Breast epithelium (tissue), 4 donors: ENCODE measurements at regions not wholly inside any gene's neighbourhood (a gene's known extent, or its start where the extent isn't known, plus 50 kb on each side); places are given as distances from the start of the nearest gene placed in this dataset.

Experiments used
- DNase-seq, 2 donors: peaks; one replicate each; pipeline ENCODE4 v3.0.0-alpha.2; 2019; ENCODE audit warnings: low spot score in 2 of 2
- H3K27ac ChIP-seq, 2 donors: fragments of 200-600 bp; sonication (generic) in 1 of 2; one replicate each; pipeline ENCODE4 v1.5.1; 2016 to 2019; ENCODE audit warnings: mild to moderate bottlenecking in 1 of 2
- H3K27me3 ChIP-seq, 2 donors: fragments of 200-600 bp; sonication (generic) in 1 of 2; one replicate each; pipeline versions ENCODE4 v1.5.1 to v1.6.0; 2017 to 2019; ENCODE audit warnings: control low read depth in 1 of 2, mild to moderate bottlenecking in 1 of 2
- H3K36me3 ChIP-seq: fragments of 200-600 bp; one replicate; pipeline ENCODE4 v1.5.1; 2019
- H3K4me1 ChIP-seq, 2 donors: fragments of 200-600 bp; sonication (generic); one replicate each; pipeline ENCODE4 v1.5.1; 2016 to 2019; ENCODE audit warnings: control low read depth in 1 of 2
- H3K4me3 ChIP-seq, 3 donors: fragments of 200-600 bp; sonication (generic); 1 replicate in 2 of 3; 2 replicates in 1 of 3; pipeline ENCODE4 v1.5.1; 2016 to 2019; ENCODE audit warnings: mild to moderate bottlenecking in 3 of 3, moderate library complexity in 2 of 3
- H3K9me3 ChIP-seq, 2 donors: fragments of 200-600 bp; sonication (generic) in 1 of 2; one replicate each; pipeline ENCODE4 v1.5.1; 2016 to 2019; ENCODE audit warnings: control low read depth in 1 of 2
- CTCF ChIP-seq, 3 donors: fragments of 450-650 bp; IDR thresholded peaks; one replicate each; pipeline ENCODE4 v1.5.1; 2016 to 2017; ENCODE audit warnings: antibody characterized with exemption in 3 of 3, mild to moderate bottlenecking in 3 of 3, moderate library complexity in 3 of 3
- POLR2A ChIP-seq: fragments of 450-650 bp; IDR thresholded peaks from one replicate; pipeline ENCODE4 v1.6.1; 2016; ENCODE audit warnings: antibody characterized with exemption, mild to moderate bottlenecking, moderate library complexity
- POLR2AphosphoS5 ChIP-seq, 3 donors: sonication (generic); formaldehyde crosslinking; IDR thresholded peaks; one replicate each; pipeline ENCODE4 v1.6.1; 2017; ENCODE audit warnings: antibody characterized with exemption in 3 of 3
- intact Hi-C: fragments of 100-400 bp; cut with DNase I; formaldehyde crosslinking; loops from one replicate; pipeline ENCODE4 v1.15.1; 2023; ENCODE audit warnings: low total_unique reads

DNA sequence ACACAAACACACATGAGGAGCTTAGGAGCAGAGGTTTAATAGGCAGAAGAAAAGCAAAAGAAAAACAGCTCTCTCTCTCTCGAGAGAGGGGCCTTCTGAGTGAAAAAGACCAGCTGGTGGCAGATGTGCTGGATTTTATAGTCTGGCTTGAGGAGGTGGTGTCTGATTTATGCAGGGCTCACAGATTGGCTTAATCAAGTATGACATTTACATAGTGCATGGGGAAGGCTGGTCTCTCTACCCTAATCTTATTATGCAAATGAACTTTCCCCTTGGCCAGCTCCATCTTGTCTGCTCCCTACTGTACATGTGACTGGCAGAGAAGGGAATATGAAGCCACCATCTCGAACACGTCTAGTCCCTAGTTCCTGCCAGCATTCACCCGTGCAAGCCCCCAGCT, 219.5 kb upstream of the ZNF804B start:
- DNase-seq, result no peak
- intact Hi-C loops, result no loop called here
- Histone ChIP-seq H3K9me3 (peaks cover 0 to 25% of the 10 kb centered on the region in 2 donors), H3K27me3 (no peaks in the 10 kb centered on the region), H3K36me3 (no peaks in the 10 kb centered on the region), H3K4me1 (no peaks in the 10 kb centered on the region), H3K4me3 (no peak overlapping the region), H3K27ac (no peak overlapping the region)
- TF ChIP-seq POLR2AphosphoS5 (IDR thresholded peaks at IDR 0.05), result no peak
- no peak for TF ChIP-seq POLR2A
- TF ChIP-seq CTCF (IDR thresholded peaks at IDR 0.05), result no peak

GRCh38 chr7:88539518-88539917, 220.0 kb upstream of the ZNF804B start:
- TF ChIP-seq POLR2A (no peak), CTCF (IDR thresholded peaks at IDR 0.05) (no peak)
- no peak for DNase-seq
- Histone ChIP-seq H3K4me3 (no peak overlapping the region), H3K27me3 (no peaks in the 10 kb centered on the region), H3K27ac (no peak overlapping the region), H3K4me1 (no peaks in the 10 kb centered on the region), H3K9me3 (peaks cover 0 to 20% of the 10 kb centered on the region in 2 donors), H3K36me3 (no peaks in the 10 kb centered on the region)
- intact Hi-C loops, result no loop called here

DNA sequence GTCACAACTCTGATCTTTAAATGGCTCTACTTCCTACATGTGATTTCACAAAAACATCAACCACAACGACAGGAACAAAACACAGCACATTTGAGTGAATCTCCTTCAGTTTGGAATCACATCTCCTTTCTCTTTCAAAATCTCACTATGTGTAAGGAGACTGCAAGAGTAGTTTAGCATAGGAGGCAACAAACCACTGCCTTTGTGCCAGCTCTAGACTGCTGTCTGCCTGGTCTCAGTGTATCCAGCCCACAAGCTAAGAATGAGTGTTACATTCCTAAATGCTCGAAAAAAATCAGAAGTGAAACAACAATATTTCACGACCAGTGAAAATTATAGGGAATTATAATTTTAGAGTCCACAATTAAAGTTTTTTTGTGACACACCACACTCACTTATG, 217.0 kb upstream of the STEAP4 start:
- Histone ChIP-seq H3K27ac (no peak overlapping the region), H3K36me3 (no peaks in the 10 kb centered on the region), H3K4me1 (no peaks in the 10 kb centered on the region), H3K4me3 (no peak overlapping the region), H3K27me3 (no peaks in the 10 kb centered on the region), H3K9me3 (no peaks in the 10 kb centered on the region)
- TF ChIP-seq POLR2A (no peak), POLR2AphosphoS5 (IDR thresholded peaks at IDR 0.05) (no peak), CTCF (IDR thresholded peaks at IDR 0.05) (no peak)
- intact Hi-C loops, result no loop called here
- DNase-seq, result no peak

DNA sequence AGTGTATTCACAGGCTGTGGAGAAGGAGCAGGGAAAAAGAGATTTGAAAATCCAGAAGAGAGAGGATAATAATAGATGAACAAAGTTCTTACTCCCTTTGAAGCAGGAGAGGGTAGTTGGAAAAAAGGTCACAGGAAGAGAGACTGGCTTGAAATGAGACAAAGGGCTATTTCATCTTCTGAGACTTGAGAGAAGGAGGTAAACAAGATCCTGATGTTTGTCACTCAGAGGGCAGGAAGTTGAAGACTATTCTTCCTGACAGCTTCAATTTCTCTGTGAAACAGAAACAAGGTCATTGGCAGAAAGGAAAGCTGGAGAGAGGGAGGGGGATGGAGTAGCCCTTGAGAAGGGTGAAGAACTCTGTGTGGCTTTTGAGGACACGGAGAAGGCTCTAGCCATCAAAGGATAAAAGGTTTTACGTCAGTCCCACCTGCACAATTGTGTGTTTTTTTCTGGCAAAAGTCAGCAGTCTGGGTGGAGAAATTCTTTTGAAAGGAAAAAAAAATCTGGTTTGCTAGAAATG, 216.1 kb upstream of the STEAP4 start:
- DNase-seq, result no peak
- intact Hi-C loops, result no loop called here
- H3K27ac ChIP-seq, result no peak overlapping the region

DNA sequence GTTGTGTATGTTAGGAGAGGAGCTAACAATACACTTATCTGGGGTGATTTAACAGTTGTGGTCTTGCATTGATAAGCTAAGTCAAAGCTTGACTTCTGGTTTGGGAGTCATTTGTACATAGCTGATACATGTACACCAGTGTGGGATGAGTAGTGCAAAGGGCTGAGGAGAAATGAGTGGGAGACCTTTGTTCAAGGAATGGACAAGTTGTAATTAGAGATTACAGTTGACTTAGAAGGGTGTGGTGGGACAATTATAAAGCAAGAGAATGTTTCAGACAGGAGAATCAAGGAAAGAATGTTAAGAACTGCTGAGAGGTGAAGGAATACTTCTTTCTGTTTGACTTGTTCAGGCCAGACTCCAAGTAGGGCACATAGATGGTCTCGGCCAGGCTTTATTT, 209.7 kb upstream of the STEAP4 start:
- Histone ChIP-seq H3K4me1 (no peaks in the 10 kb centered on the region), H3K9me3 (no peaks in the 10 kb centered on the region), H3K36me3 (no peaks in the 10 kb centered on the region), H3K4me3 (no peak overlapping the region), H3K27me3 (no peaks in the 10 kb centered on the region), H3K27ac (no peak overlapping the region)
- DNase-seq, result no peak
- intact Hi-C loops, result no loop called here
- no peak for TF ChIP-seq POLR2AphosphoS5 (IDR thresholded peaks at IDR 0.05)
- no peak for TF ChIP-seq CTCF (IDR thresholded peaks at IDR 0.05)
- no peak for TF ChIP-seq POLR2A

More for the DNA sequence above, 216.1 kb upstream of the STEAP4 start:
- H3K4me1 ChIP-seq, result no peaks in the 10 kb centered on the region
- no peaks in the 10 kb centered on the region for H3K9me3 ChIP-seq
- H3K4me3 ChIP-seq, result no peak overlapping the region
- TF ChIP-seq POLR2AphosphoS5 (IDR thresholded peaks at IDR 0.05) (no peak), CTCF (IDR thresholded peaks at IDR 0.05) (no peak), POLR2A (no peak)
- H3K36me3 ChIP-seq, result no peaks in the 10 kb centered on the region
- H3K27me3 ChIP-seq, result no peaks in the 10 kb centered on the region
